ENCODE measurements at regions not wholly inside any gene's neighbourhood (a gene's known extent, or its start where the extent isn't known, plus 50 kb on each side); places are given as distances from the start of the nearest gene placed in this dataset.

- no peaks in the 10 kb centered on the region for H3K4me1 ChIP-seq (ENCODE audit: insufficient read depth)
- TF ChIP-seq EZH2phosphoT487 (IDR thresholded peaks at IDR 0.05; ENCODE audit: insufficient read depth, low read depth) (no peak), EZH2 (IDR thresholded peaks at IDR 0.05; ENCODE audit: insufficient read depth, poor library complexity, severe bottlenecking) (no peak)
- H3K4me3 ChIP-seq, result no peak overlapping the region
- H3K27ac ChIP-seq, result no peak overlapping the region
- H2AFZ ChIP-seq, result no peak overlapping the region
- no peaks in the 10 kb centered on the region for H3K9me3 ChIP-seq (ENCODE audit: low read depth)
- H3F3A ChIP-seq (ENCODE audit: insufficient read depth), result no peaks in the 10 kb centered on the region
- H3K4me2 ChIP-seq (ENCODE audit: unreplicated experiment), result no peak overlapping the region
- in situ Hi-C loops (cut with MboI), result no loop called here
- no peak overlapping the region for H3K9ac ChIP-seq
- DNase-seq, result no peak
- H3K9me2 ChIP-seq (ENCODE audit: insufficient read depth), result no peaks in the 10 kb centered on the region
- H3K27me3 ChIP-seq (replicated peaks; ENCODE audit: insufficient read depth), result no peaks in the 10 kb centered on the region
- H4K20me1 ChIP-seq (ENCODE audit: insufficient read depth), result no peaks in the 10 kb centered on the region
- H3K36me3 ChIP-seq (ENCODE audit: low read depth), result no peaks in the 10 kb centered on the region
- no peaks in the 10 kb centered on the region for H3K79me2 ChIP-seq (ENCODE audit: insufficient read depth)
- WGBS, 2 experiments (ENCODE audit: low coverage in 1 of 2, low lambda C conversion rate in 2 of 2, missing lambda C conversion rate in 2 of 2), result 13 to 17% methylated on average over 9 of the region's 9 CpGs
These were observed 293.3 kb upstream of the RGMA start for GRCh38 chr15:93382200-93382820.

GRCh38 chr15:93378558-93378957 lies 289.5 kb upstream of the RGMA start:
- H3K4me1 ChIP-seq (ENCODE audit: insufficient read depth), result no peaks in the 10 kb centered on the region
- no peaks in the 10 kb centered on the region for H3K27me3 ChIP-seq (replicated peaks; ENCODE audit: insufficient read depth)
- H3K79me2 ChIP-seq (ENCODE audit: insufficient read depth), result no peaks in the 10 kb centered on the region
- DNase-seq, result no peak
- in situ Hi-C loops (cut with MboI), result no loop called here
- TF ChIP-seq EZH2 (IDR thresholded peaks at IDR 0.05; ENCODE audit: insufficient read depth, poor library complexity, severe bottlenecking), result no peak
- no peak for TF ChIP-seq EZH2phosphoT487 (IDR thresholded peaks at IDR 0.05; ENCODE audit: insufficient read depth, low read depth)
- no peak overlapping the region for H3K4me3 ChIP-seq
- H3K9me2 ChIP-seq (ENCODE audit: insufficient read depth), result no peaks in the 10 kb centered on the region
- no peaks in the 10 kb centered on the region for H3K9me3 ChIP-seq (ENCODE audit: low read depth)
- no peak overlapping the region for H3K9ac ChIP-seq
- no peaks in the 10 kb centered on the region for H3K36me3 ChIP-seq (ENCODE audit: low read depth)
- WGBS, 2 experiments (ENCODE audit: low coverage in 1 of 2, low lambda C conversion rate in 2 of 2, missing lambda C conversion rate in 2 of 2), result 41 to 48% methylated on average over 8 of the region's 8 CpGs
- no peaks in the 10 kb centered on the region for H3F3A ChIP-seq (ENCODE audit: insufficient read depth)
- H4K20me1 ChIP-seq (ENCODE audit: insufficient read depth), result no peaks in the 10 kb centered on the region
- H3K27ac ChIP-seq, result no peak overlapping the region
- no peak overlapping the region for H3K4me2 ChIP-seq (ENCODE audit: unreplicated experiment)
- no peak overlapping the region for H2AFZ ChIP-seq

- no peak for DNase-seq
- TF ChIP-seq EZH2phosphoT487 (IDR thresholded peaks at IDR 0.05; ENCODE audit: insufficient read depth, low read depth) (no peak), EZH2 (IDR thresholded peaks at IDR 0.05; ENCODE audit: insufficient read depth, poor library complexity, severe bottlenecking) (no peak)
These were observed 283.8 kb upstream of the RGMA start for GRCh38 chr15:93372865-93373223.

DNA sequence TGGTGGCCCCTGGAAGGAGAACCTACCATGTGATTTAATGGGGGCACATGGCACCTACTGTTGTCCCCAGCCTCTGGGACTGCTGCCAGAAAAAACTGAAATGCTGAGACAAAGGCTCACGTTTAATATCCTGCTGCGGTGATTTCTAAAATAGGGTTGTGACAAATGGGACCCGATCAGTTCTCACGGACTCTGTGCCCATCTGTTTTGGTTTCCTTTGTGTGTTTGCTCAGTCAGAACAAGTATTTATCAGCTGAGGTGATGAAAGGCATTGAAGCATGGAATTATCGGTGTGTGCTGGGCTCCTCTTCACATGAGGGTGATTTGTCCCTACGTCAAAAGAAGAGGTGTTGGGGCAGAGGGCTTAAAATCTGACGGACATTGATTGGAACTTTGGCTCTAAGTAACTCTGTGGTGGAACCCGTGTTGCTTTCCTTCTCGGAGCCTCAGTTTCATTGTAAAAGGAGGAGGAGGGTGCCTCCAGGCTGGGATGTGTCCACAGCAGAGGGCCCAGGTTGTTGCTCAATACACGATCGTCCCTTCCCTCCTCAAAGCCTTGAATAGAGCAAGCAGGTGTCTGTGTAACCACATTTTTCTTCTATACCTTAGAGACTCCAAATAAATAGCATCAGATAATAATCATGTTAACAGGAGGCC lies 283.3 kb upstream of the RGMA start:
- no peaks in the 10 kb centered on the region for H3K79me2 ChIP-seq (ENCODE audit: insufficient read depth)
- no peaks in the 10 kb centered on the region for H4K20me1 ChIP-seq (ENCODE audit: insufficient read depth)
- no peak overlapping the region for H3K4me2 ChIP-seq (ENCODE audit: unreplicated experiment)

More at GRCh38 chr15:93372865-93373223, 283.8 kb upstream of the RGMA start:
- no peaks in the 10 kb centered on the region for H3K27me3 ChIP-seq (replicated peaks; ENCODE audit: insufficient read depth)
- H3K4me1 ChIP-seq (ENCODE audit: insufficient read depth), result no peaks in the 10 kb centered on the region
- H3F3A ChIP-seq (ENCODE audit: insufficient read depth), result no peaks in the 10 kb centered on the region
- no peaks in the 10 kb centered on the region for H3K79me2 ChIP-seq (ENCODE audit: insufficient read depth)
- H4K20me1 ChIP-seq (ENCODE audit: insufficient read depth), result no peaks in the 10 kb centered on the region
- H2AFZ ChIP-seq, result no peak overlapping the region
- H3K36me3 ChIP-seq (ENCODE audit: low read depth), result no peaks in the 10 kb centered on the region
- in situ Hi-C loops (cut with MboI), result no loop called here
- no peak overlapping the region for H3K4me3 ChIP-seq
- WGBS, 2 experiments (ENCODE audit: low coverage in 1 of 2, low lambda C conversion rate in 2 of 2, missing lambda C conversion rate in 2 of 2), result 34 to 41% methylated on average over 9 of the region's 9 CpGs
- H3K4me2 ChIP-seq (ENCODE audit: unreplicated experiment), result no peak overlapping the region
- H3K9me2 ChIP-seq (ENCODE audit: insufficient read depth), result no peaks in the 10 kb centered on the region
- no peaks in the 10 kb centered on the region for H3K9me3 ChIP-seq (ENCODE audit: low read depth)
- no peak overlapping the region for H3K9ac ChIP-seq
- no peak overlapping the region for H3K27ac ChIP-seq

More for the DNA sequence above, 283.3 kb upstream of the RGMA start:
- H3F3A ChIP-seq (ENCODE audit: insufficient read depth), result no peaks in the 10 kb centered on the region
- no peak overlapping the region for H3K27ac ChIP-seq
- in situ Hi-C loops (cut with MboI), result no loop called here
- H2AFZ ChIP-seq, result no peak overlapping the region
- DNase-seq, result no peak
- H3K9me3 ChIP-seq (ENCODE audit: low read depth), result no peaks in the 10 kb centered on the region
- no peak overlapping the region for H3K9ac ChIP-seq
- H3K4me1 ChIP-seq (ENCODE audit: insufficient read depth), result no peaks in the 10 kb centered on the region
- WGBS, 2 experiments (ENCODE audit: low coverage in 1 of 2, low lambda C conversion rate in 2 of 2, missing lambda C conversion rate in 2 of 2), result 21 to 29% methylated on average over 11 of the region's 11 CpGs
- no peak for TF ChIP-seq EZH2 (IDR thresholded peaks at IDR 0.05; ENCODE audit: insufficient read depth, poor library complexity, severe bottlenecking)
- TF ChIP-seq EZH2phosphoT487 (IDR thresholded peaks at IDR 0.05; ENCODE audit: insufficient read depth, low read depth), result no peak
- no peaks in the 10 kb centered on the region for H3K27me3 ChIP-seq (replicated peaks; ENCODE audit: insufficient read depth)
- no peaks in the 10 kb centered on the region for H3K36me3 ChIP-seq (ENCODE audit: low read depth)
- H3K9me2 ChIP-seq (ENCODE audit: insufficient read depth), result no peaks in the 10 kb centered on the region
- H3K4me3 ChIP-seq, result no peak overlapping the region
